Esophagus squamous epithelium (tissue), 5 donors: ENCODE measurements at regions not wholly inside any gene's neighbourhood (a gene's known extent, or its start where the extent isn't known, plus 50 kb on each side); places are given as distances from the start of the nearest gene placed in this dataset.

Experiments
- DNase-seq: peaks from one replicate; lab custom pipeline; 2025; lab: John Stamatoyannopoulos, UW
- H3K27ac ChIP-seq, 4 donors: fragments of 200-600 bp; sonication (generic); one replicate each; pipeline ENCODE4 v1.5.1; 2016 to 2019; ENCODE audit warnings: mild to moderate bottlenecking in 1 of 4
- H3K27me3 ChIP-seq, 4 donors: fragments of 200-600 bp; sonication (generic); 1 replicate in 3 of 4; 2 replicates in 1 of 4; pipeline versions ENCODE4 v1.5.1 to v1.6.0; 2017 to 2021; ENCODE audit warnings: antibody characterized with exemption in 1 of 4
- H3K36me3 ChIP-seq, 3 donors: fragments of 200-600 bp; sonication (generic); one replicate each; pipeline ENCODE4 v1.5.1; 2016 to 2019
- H3K4me1 ChIP-seq, 3 donors: fragments of 200-600 bp; sonication (generic); one replicate each; pipeline ENCODE4 v1.5.1; 2017 to 2019
- H3K4me3 ChIP-seq, 4 donors: fragments of 200-600 bp; sonication (generic); 1 replicate in 3 of 4; 2 replicates in 1 of 4; pipeline ENCODE4 v1.5.1; 2016 to 2019; ENCODE audit warnings: mild to moderate bottlenecking in 2 of 4, moderate library complexity in 1 of 4
- H3K9me3 ChIP-seq, 3 donors: fragments of 200-600 bp; sonication (generic); one replicate each; pipeline ENCODE4 v1.5.1; 2016 to 2019
- CTCF ChIP-seq, 6 experiments: fragments of 450-650 bp in 4 of 6; fragments of 200-600 bp in 2 of 6; sonication (generic) in 2 of 6; IDR thresholded peaks; one replicate each; pipeline ENCODE4 v1.5.1; 2016 to 2019; ENCODE audit warnings: antibody characterized with exemption in 6 of 6, mild to moderate bottlenecking in 4 of 6, moderate library complexity in 4 of 6
- POLR2A ChIP-seq, 4 donors: fragments of 450-650 bp; IDR thresholded peaks; one replicate each; pipeline ENCODE4 v1.6.1; 2017; ENCODE audit warnings: antibody characterized with exemption in 4 of 4, mild to moderate bottlenecking in 4 of 4, moderate library complexity in 3 of 4
- WGBS, 2 donors: methylation state at CpG; one replicate each; pipeline ENCODE4 v1.1.5; 2018; 5-methylcytosine and 5-hydroxymethylcytosine counted together
- intact Hi-C: fragments of 100-400 bp; cut with DNase I; formaldehyde crosslinking; loops from one replicate; pipeline ENCODE4 v1.15.0; 2022
- donor health status: DM: yes; HTN: yes; CAD: no.

DNA sequence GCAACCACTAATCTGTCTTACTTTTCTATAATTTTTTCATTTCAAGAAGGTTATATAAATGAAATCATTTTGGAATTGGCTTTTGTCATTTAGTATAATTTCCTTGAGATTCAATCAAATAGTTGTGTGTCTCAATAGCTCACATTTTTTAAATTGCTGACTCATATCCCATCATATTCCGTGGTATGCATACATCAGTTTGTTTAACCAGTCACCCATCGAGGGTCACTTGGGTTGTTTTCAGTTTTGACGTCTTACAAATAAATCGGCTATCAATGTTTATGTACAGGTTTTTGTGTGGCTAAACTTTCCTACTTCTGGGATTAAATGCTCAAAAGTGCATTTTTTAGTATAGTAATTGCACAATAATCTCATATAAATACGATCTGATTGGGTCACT is 185.5 kb downstream of the TAF11L14 start:
- WGBS, 2 donors, result 50 to 65% methylated on average over 5 of the region's 5 CpGs

GRCh38 chr5:17828681-17829080 is 194.4 kb downstream of the TAF11L14 start:
- Histone ChIP-seq H3K9me3 (no peaks in the 10 kb centered on the region), H3K4me1 (no peaks in the 10 kb centered on the region), H3K36me3 (no peaks in the 10 kb centered on the region), H3K4me3 (no peak overlapping the region), H3K27me3 (no peaks in the 10 kb centered on the region), H3K27ac (no peak overlapping the region)
- WGBS, 2 donors, result 36 to 45% methylated on average over 2 of the region's 2 CpGs
- TF ChIP-seq POLR2A (IDR thresholded peaks at IDR 0.05) (no peak), CTCF (IDR thresholded peaks at IDR 0.05) (no peak)
- intact Hi-C loops, result no loop called here
- DNase-seq, result no peak

More for the DNA sequence above, 185.5 kb downstream of the TAF11L14 start:
- TF ChIP-seq POLR2A (IDR thresholded peaks at IDR 0.05), result no peak
- TF ChIP-seq CTCF (IDR thresholded peaks at IDR 0.05), result no peak
- Histone ChIP-seq H3K4me1 (no peaks in the 10 kb centered on the region), H3K36me3 (no peaks in the 10 kb centered on the region), H3K9me3 (no peaks in the 10 kb centered on the region), H3K4me3 (no peak overlapping the region), H3K27me3 (no peaks in the 10 kb centered on the region), H3K27ac (no peak overlapping the region)
- DNase-seq, result no peak
- intact Hi-C loops, result no loop called here

DNA sequence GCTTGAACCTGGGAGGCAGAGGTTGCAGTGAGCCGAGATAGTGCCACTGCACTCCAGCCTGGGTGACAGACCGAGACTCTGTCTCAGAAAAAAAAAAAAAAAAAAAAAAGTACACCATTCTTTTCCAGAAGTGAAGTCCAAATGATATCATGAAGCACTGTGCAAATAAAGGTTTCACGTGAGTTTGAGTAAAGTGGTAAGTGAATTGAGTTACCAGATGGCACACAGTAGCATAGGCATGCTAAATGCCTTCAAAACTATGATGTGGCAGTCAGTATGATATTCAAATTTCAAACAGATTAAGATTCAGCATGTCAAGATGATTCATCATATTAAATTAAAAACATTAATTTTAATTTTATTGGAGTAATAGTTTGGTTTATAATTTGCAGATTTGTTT is 195.2 kb downstream of the TAF11L14 start:
- intact Hi-C loops, result no loop called here
- no peak overlapping the region for H3K4me3 ChIP-seq
- H3K27me3 ChIP-seq, result no peaks in the 10 kb centered on the region
- H3K9me3 ChIP-seq, result no peaks in the 10 kb centered on the region
- 75 to 82% methylated on average over 3 of the region's 3 CpGs for WGBS, 2 donors
- DNase-seq, result no peak
- H3K27ac ChIP-seq, result no peak overlapping the region
- TF ChIP-seq CTCF (IDR thresholded peaks at IDR 0.05), result no peak
- no peak for TF ChIP-seq POLR2A (IDR thresholded peaks at IDR 0.05)
- H3K36me3 ChIP-seq, result no peaks in the 10 kb centered on the region
- no peaks in the 10 kb centered on the region for H3K4me1 ChIP-seq

GRCh38 chr5:17831279-17831678 is 197.0 kb downstream of the TAF11L14 start:
- no peak overlapping the region for H3K4me3 ChIP-seq
- 64 to 71% methylated on average over 1 of the region's 1 CpG for WGBS, 2 donors
- H3K4me1 ChIP-seq, result no peaks in the 10 kb centered on the region
- no peak overlapping the region for H3K27ac ChIP-seq
- no peaks in the 10 kb centered on the region for H3K27me3 ChIP-seq
- TF ChIP-seq CTCF (IDR thresholded peaks at IDR 0.05) (no peak), POLR2A (IDR thresholded peaks at IDR 0.05) (no peak)
- intact Hi-C loops, result no loop called here
- no peak for DNase-seq
- no peaks in the 10 kb centered on the region for H3K9me3 ChIP-seq
- no peaks in the 10 kb centered on the region for H3K36me3 ChIP-seq

DNA sequence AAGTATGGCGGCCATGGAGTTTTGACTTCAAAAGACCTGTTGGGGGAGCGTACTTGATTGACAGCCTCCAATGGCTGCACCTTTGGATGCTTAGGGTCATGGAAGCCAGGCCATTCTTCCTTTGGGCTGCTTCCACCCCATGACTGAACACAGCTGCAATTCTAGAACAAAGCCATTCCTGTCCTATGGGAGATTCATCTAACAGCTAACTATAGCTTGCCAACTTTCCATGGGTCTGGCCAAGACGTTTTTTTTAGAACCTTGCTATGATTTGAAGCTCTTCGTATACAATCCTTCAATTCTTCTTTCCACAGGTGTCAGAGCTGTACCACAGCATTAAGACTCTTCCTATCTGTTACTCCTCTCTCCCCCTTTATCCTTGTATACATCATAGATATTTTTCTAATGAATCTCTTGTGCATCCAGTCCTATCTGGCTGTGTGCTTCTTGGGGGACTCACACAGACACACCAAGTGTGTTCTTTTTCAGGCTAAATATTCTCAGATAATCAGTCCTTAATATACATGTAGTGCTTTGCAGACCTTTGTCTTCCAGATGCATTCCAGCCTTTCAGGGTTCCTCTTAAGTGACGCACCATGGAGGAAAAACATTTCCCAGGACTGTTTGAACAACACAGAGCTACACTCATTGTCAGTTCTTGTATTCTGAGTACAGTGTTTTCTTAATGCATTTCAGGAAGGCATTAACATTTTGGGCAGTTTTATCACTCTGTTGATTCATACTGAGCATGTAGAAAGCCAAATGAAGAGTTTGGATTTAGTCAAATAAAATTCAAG is 198.9 kb downstream of the TAF11L14 start:
- no peak for TF ChIP-seq POLR2A (IDR thresholded peaks at IDR 0.05)
- no peak for TF ChIP-seq CTCF (IDR thresholded peaks at IDR 0.05)
- Histone ChIP-seq H3K9me3 (no peaks in the 10 kb centered on the region), H3K27ac (no peak overlapping the region), H3K4me3 (no peak overlapping the region), H3K4me1 (no peaks in the 10 kb centered on the region), H3K27me3 (no peaks in the 10 kb centered on the region), H3K36me3 (no peaks in the 10 kb centered on the region)
- intact Hi-C loops, result no loop called here
- no peak for DNase-seq
- WGBS, 2 donors, result 70 to 77% methylated on average over 5 of the region's 5 CpGs
